DOHH2 (cell line): ENCODE measurements at regions not wholly inside any gene's neighbourhood (a gene's known extent, or its start where the extent isn't known, plus 50 kb on each side); places are given as distances from the start of the nearest gene placed in this dataset.

Source experiments
- H3F3A ChIP-seq: fragments of 200-600 bp; sonication (generic), shearing (Covaris generic); 2 replicates; pipeline ENCODE4 v1.6.0; 2016; ENCODE audit warnings: antibody characterized with exemption, mild to moderate bottlenecking; ENCODE audit not compliant: control insufficient read depth, insufficient read depth
- H3K27ac ChIP-seq: fragments of 200-600 bp; sonication (generic); 2 replicates; pipeline ENCODE4 v1.5.1; 2014; ENCODE audit warnings: low read depth, mild to moderate bottlenecking, low read length, moderate library complexity
- H3K27me3 ChIP-seq: fragments of 200-600 bp; sonication (generic); 2 replicates; pipeline ENCODE4 v1.6.1; 2014; ENCODE audit warnings: mild to moderate bottlenecking, low read length, mixed read lengths; ENCODE audit not compliant: control insufficient read depth
- H3K36me3 ChIP-seq: fragments of 200-600 bp; sonication (generic); 2 replicates; pipeline ENCODE4 v1.6.1; 2014; ENCODE audit warnings: mild to moderate bottlenecking, low read length, moderate library complexity, mixed read lengths; ENCODE audit not compliant: control insufficient read depth
- H3K4me1 ChIP-seq: fragments of 200-600 bp; sonication (generic); 2 replicates; pipeline ENCODE4 v1.6.1; 2014; ENCODE audit warnings: mild to moderate bottlenecking, low read length, mixed read lengths; ENCODE audit not compliant: control insufficient read depth
- H3K4me2 ChIP-seq: fragments of 200-600 bp; sonication (generic); 2 replicates; pipeline ENCODE4 v1.6.0; 2014; ENCODE audit warnings: mild to moderate bottlenecking, low read length, moderate library complexity
- H3K4me3 ChIP-seq: fragments of 200-600 bp; sonication (generic); 2 replicates; pipeline ENCODE4 v1.5.1; 2014; ENCODE audit warnings: mild to moderate bottlenecking, low read length, mixed read lengths
- H3K79me2 ChIP-seq: fragments of 200-600 bp; sonication (generic); 2 replicates; pipeline ENCODE4 v1.6.1; 2014; ENCODE audit warnings: mild to moderate bottlenecking, low read length, mixed read lengths; ENCODE audit not compliant: control insufficient read depth
- H3K9me2 ChIP-seq: fragments of 200-600 bp; sonication (generic); replicated peaks from 2 replicates; pipeline ENCODE4 v1.6.1; 2014; ENCODE audit warnings: mild to moderate bottlenecking, low read length, mixed read lengths; ENCODE audit not compliant: control insufficient read depth
- H3K9me3 ChIP-seq: fragments of 200-600 bp; sonication (generic); 2 replicates; pipeline ENCODE4 v1.6.1; 2014; ENCODE audit warnings: antibody characterized with exemption, low read length, mixed read lengths; ENCODE audit not compliant: control insufficient read depth, insufficient read depth
- H4K20me1 ChIP-seq: fragments of 200-600 bp; sonication (generic); 2 replicates; pipeline ENCODE4 v1.6.0; 2014; ENCODE audit warnings: low read depth, mild to moderate bottlenecking, antibody characterized with exemption, low read length, moderate library complexity; ENCODE audit not compliant: control insufficient read depth, insufficient read depth
- EZH2phosphoT487 ChIP-seq: fragments of 200-600 bp; sonication (generic); IDR thresholded peaks from 2 replicates; pipeline ENCODE4 v1.6.1; 2017; ENCODE audit warnings: borderline replicate concordance, mild to moderate bottlenecking, antibody characterized with exemption, low read length, moderate library complexity, mixed read lengths
- TF ChIP-seq, protein P1 (sequence below): fragments of 200-600 bp; sonication (generic); IDR thresholded peaks from one replicate; pipeline ENCODE4 v1.5.1; 2014; ENCODE audit warnings: antibody characterized with exemption, mild to moderate bottlenecking, low read depth, low read length; ENCODE audit not compliant: poor library complexity, severe bottlenecking

DNA sequence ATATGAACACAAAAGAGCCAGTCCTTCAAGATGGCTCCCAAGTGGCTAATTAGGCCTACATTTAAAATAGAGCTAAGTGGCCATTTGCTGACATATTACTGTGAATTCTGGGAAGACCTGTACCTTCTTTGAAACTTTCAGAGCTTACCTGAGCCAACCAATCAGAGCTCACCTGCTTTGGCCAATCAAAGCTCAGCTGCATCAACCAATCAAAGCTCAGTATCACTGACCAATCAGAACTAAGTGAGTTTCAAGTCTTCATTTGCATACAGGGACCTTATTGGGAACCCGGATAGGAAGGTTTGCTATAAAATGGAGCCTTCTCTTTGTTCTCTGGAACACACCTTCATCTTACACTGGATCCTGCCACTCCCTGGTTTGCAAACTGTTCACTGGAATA lies 63.7 kb downstream of the FOXL1 start:
- no peak overlapping the region for H3K4me2 ChIP-seq
- no peaks in the 10 kb centered on the region for H3K27me3 ChIP-seq
- no peaks in the 10 kb centered on the region for H3F3A ChIP-seq
- no peaks in the 10 kb centered on the region for H3K79me2 ChIP-seq
- no peak overlapping the region for H3K27ac ChIP-seq
- no peak overlapping the region for H3K4me3 ChIP-seq
- TF ChIP-seq EZH2phosphoT487 = no peak
- TF ChIP-seq, protein P1, sequence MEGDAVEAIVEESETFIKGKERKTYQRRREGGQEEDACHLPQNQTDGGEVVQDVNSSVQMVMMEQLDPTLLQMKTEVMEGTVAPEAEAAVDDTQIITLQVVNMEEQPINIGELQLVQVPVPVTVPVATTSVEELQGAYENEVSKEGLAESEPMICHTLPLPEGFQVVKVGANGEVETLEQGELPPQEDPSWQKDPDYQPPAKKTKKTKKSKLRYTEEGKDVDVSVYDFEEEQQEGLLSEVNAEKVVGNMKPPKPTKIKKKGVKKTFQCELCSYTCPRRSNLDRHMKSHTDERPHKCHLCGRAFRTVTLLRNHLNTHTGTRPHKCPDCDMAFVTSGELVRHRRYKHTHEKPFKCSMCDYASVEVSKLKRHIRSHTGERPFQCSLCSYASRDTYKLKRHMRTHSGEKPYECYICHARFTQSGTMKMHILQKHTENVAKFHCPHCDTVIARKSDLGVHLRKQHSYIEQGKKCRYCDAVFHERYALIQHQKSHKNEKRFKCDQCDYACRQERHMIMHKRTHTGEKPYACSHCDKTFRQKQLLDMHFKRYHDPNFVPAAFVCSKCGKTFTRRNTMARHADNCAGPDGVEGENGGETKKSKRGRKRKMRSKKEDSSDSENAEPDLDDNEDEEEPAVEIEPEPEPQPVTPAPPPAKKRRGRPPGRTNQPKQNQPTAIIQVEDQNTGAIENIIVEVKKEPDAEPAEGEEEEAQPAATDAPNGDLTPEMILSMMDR = no peak
- H3K9me3 ChIP-seq = peaks cover 3% of the 10 kb centered on the region; the same call in 1 of the 2 replicates
- no peaks in the 10 kb centered on the region for H3K9me2 ChIP-seq
- H3K36me3 ChIP-seq = no peaks in the 10 kb centered on the region
- no peaks in the 10 kb centered on the region for H4K20me1 ChIP-seq
- H3K4me1 ChIP-seq = no peaks in the 10 kb centered on the region

DNA sequence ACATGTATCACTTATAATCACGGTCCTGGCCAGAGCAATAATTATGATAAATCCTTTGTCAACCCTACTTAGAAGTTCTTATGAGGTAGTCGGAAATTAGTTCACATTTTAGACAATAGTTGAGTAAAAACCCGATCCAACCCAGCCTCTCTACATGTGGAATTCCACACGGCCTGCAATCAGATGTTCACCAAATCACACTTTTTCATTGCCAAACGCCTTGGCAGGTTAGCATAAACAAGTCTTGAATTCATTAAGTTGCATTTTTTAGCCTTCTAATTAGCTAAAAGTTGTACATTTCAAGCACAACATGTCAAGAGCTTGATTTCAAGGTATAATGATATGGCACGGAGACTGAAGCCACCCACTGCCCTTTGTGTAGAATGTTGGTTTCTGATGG lies 65.3 kb downstream of the FOXL1 start:
- Histone ChIP-seq H4K20me1 (no peaks in the 10 kb centered on the region), H3K9me3 (peaks cover 3% of the 10 kb centered on the region; the same call in 1 of the 2 replicates), H3K9me2 (no peaks in the 10 kb centered on the region), H3K4me1 (no peaks in the 10 kb centered on the region), H3K4me3 (no peak overlapping the region), H3K27me3 (no peaks in the 10 kb centered on the region), H3F3A (no peaks in the 10 kb centered on the region), H3K79me2 (no peaks in the 10 kb centered on the region), H3K27ac (no peak overlapping the region), H3K36me3 (no peaks in the 10 kb centered on the region), H3K4me2 (no peak overlapping the region)
- TF ChIP-seq, protein P1 = no peak
- no peak for TF ChIP-seq EZH2phosphoT487

DNA sequence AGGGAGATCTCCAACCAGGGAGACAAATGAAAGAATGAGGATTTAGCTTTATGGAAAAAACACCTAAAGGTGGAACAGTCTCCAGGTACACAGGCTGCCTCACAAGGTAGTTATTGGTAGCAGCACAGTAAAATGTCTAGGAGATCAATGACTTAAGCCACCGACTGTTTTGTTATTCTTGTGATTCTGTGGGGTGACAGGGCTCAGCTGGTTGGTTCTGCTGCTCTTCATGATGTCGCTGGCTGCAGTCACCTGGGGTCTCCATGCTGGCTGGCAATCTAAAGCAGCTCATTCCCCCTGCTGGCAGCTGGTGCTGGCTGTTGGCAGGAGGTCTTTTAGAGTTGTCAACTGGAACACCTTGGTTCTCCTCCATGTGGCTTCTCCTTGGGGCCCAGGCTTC lies 69.2 kb downstream of the FOXL1 start:
- no peaks in the 10 kb centered on the region for H3K36me3 ChIP-seq
- H3K4me2 ChIP-seq = no peak overlapping the region
- TF ChIP-seq EZH2phosphoT487 = no peak
- TF ChIP-seq, protein P1 = no peak

DNA sequence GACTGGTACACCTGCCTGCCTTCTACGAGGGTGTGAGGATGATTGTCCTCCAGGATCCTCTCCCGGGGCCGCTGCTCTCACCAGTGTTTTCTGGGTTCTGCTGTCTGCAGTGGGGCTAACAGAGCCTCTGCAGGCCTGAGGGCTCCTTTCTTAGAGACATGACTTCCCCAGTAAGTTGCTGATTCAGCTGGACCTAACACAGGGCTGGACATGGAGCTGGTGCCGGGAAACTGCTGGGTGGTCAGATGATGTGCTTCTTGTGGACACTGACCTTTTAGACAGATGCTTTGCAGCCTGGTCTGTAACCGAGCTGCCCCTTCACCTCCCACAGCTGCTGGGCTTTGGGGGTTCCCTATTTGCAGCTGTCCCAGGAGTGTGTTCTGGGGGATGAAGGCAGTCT lies 71.5 kb downstream of the FOXL1 start:
- no peaks in the 10 kb centered on the region for H3K9me3 ChIP-seq
- no peaks in the 10 kb centered on the region for H3K9me2 ChIP-seq
- TF ChIP-seq, protein P1 = no peak
- no peak for TF ChIP-seq EZH2phosphoT487
- H3K27me3 ChIP-seq = no peaks in the 10 kb centered on the region
- no peak overlapping the region for H3K4me2 ChIP-seq
- H3K27ac ChIP-seq = no peak overlapping the region
- no peak overlapping the region for H3K4me3 ChIP-seq
- no peaks in the 10 kb centered on the region for H4K20me1 ChIP-seq
- H3K4me1 ChIP-seq = no peaks in the 10 kb centered on the region
- H3K79me2 ChIP-seq = no peaks in the 10 kb centered on the region
- no peaks in the 10 kb centered on the region for H3K36me3 ChIP-seq
- no peaks in the 10 kb centered on the region for H3F3A ChIP-seq

More for the DNA sequence above, 69.2 kb downstream of the FOXL1 start:
- Histone ChIP-seq H3K79me2 (no peaks in the 10 kb centered on the region), H3K9me2 (no peaks in the 10 kb centered on the region), H4K20me1 (no peaks in the 10 kb centered on the region), H3K4me1 (no peaks in the 10 kb centered on the region), H3K27me3 (no peaks in the 10 kb centered on the region), H3K27ac (no peak overlapping the region), H3K9me3 (no peaks in the 10 kb centered on the region), H3K4me3 (no peak overlapping the region), H3F3A (no peaks in the 10 kb centered on the region)
